CD4-positive, alpha-beta T cell treated with Interleukin-6 for 4 hours (primary cell): ENCODE measurements at regions not wholly inside any gene's neighbourhood (a gene's known extent, or its start where the extent isn't known, plus 50 kb on each side); places are given as distances from the start of the nearest gene placed in this dataset.
"Not testable (repeated sequence)": the region's sequence is repeated elsewhere in the genome, so short reads cannot be mapped to it uniquely, and the experiment has no call there.

Experiments used
- DNase-seq: peaks from one replicate; pipeline ENCODE4 v3.0.0-alpha.2; 2020; ENCODE audit warnings: mixed read lengths

DNA sequence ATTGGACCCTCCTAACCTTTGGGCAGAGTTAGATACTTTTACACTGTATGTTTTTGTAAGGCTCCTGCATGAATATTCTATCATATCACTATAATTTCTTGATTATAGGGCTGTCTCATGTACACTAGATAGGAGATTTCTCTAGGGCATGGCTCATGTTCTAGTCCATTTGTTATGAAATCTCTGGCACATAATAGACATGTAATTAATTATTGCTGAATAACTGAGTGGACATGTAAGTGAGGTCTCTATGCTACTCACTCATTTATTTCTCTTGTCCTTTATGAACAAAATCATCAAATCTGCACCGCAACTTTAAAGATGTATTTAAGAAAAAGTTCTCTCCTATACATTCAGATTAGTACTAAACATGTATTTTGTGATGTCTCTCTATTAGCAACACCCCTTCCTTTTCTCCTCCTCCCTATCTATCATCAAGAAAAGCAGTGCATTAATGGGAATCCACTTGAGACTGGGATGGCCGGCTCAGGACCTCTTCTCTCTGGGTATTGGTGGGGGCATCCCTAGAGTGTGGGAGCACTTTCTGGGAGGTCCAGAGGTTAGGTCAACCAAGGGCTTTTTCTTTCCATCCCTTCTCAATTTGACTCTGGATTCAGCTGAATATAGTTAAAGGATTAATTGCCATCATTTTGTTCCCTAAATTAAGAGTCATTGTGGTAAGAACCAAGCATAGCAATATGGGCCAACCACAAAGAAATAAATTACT is 168.0 kb upstream of the HMGA2 start:
- DNase-seq = no peak

DNA sequence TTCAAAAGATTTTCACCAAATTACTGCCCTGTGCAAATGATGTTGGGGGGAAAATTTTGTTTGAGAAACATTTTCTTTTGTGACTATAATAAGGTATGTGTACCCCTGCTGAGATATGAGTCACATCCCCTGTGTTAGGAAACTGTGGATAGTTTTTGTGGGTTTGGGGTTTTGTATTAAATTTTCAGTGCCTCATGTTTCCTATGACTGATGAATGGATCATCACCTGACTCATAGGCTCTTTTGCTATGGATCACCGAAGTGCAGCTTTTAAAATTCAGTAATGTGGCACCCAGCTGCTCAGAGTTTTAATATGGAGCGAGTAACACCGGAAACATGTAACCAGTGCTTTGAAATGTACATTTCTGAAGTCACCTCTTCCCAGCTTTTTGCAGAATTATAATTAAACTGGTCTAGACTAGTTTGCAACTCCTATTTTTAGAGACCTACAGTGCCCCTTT is 167.4 kb upstream of the HMGA2 start:
- no peak for DNase-seq

DNA sequence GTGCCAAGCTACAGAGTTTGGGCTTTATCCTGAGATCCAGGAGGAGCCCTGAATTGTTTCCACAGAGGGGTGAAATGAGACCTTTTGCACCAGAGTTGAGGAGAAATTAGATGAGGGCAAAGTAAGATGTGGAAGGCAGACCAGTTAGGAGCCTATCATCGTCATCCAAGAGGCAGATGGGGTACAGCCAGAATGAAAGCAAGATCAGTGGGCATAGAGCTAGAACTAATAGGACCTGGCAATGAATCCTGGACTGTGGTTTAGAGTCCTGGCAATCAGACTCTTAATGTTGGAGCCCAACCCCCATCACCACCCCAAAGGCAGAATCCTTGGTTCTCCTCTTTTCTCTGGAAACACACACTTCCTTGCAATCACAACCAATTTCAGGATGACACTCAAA is 166.6 kb upstream of the HMGA2 start:
- no peak for DNase-seq

DNA sequence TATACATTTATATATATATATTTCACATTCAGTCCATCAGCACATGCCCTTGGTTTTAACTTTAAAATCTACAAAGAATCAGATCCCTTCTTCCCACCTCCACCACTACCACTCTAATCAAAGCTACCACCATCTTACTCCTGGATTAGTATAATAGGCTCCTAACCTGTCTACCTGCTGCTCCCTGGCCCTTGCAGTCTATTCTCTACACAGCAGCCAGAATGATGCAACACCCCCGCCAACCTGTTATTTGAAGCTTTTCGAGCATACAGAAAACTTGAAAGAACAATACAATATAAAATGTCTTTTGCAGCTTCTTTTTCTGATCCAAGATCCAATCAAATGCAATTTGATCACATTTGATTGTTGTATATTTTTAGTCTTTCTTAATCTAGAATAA is 165.9 kb upstream of the HMGA2 start:
- DNase-seq = no peak

DNA sequence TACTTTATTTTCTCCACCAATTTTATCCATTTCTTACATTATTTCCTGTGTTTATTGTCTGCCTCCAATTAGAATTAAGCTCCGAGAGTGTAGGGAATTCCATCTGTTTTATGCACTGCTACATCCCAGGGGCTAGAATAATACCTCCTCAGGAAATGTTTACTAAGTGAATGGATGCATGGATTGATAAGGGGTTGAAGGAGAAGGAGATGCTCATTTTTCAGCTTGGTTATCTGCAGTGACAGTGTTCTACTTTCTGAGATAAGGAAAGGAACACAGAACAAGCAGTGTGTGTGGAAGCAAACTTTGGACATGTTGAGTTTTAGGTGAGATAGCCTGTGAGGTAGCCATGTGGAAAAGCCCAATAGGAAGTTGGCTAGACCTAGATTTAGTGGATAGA is 164.6 kb upstream of the HMGA2 start:
- no peak for DNase-seq

DNA sequence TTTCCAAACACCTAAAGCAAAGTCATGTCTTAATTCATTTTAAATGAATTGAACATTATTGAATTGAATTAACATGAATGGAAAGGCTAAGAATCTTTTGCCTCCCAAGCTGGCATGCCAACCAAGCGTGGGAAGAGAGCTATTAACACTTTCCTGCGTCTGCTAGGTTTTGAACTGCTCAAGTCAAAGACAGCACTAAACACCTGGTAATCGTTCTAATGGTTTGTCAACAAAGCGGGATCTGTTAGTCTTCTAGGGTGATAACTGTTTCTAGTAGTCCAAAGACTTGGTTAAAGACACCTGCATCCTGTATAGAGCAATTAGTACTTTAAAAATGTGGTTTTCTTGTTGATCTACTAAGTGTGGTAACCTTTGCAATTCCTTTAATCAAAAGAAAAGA is 164.2 kb upstream of the HMGA2 start:
- DNase-seq = no peak

DNA sequence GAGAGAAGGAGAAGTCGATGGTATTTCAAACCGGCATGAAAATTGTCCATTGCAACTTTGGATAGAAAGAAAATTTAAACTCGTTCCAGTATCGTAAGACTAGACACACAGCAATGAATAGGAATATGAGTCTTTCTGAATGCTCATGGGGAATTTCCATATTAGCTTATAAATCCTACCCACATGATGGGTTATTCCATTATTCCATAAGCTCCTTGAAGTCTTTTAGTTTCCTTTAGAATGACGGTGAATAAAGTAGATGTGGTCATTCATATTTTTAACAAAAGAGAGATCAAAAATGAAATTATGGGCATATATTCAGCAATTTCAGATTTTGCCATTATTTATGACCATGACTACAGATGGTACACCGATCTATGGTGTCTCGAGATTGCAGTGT is 163.4 kb upstream of the HMGA2 start:
- no peak for DNase-seq

DNA sequence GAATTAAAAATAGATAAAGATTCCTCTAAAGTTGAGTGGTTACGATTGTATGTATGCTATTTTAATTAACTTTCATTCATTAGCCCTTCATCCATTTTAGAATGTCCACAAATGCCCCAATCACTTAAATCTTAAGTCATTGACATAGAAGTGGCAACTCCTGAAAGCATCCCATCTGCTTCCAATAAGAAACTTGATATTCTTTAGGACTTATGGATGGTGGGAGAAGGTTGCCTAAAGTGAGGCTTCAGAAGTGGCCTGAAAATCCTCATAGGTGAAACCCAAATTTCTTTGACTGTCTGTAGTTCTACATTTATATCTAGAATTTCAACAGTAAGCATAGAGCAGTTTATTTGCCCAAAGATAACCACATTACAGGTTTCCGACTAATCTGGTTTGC is 161.7 kb upstream of the HMGA2 start:
- no peak for DNase-seq

DNA sequence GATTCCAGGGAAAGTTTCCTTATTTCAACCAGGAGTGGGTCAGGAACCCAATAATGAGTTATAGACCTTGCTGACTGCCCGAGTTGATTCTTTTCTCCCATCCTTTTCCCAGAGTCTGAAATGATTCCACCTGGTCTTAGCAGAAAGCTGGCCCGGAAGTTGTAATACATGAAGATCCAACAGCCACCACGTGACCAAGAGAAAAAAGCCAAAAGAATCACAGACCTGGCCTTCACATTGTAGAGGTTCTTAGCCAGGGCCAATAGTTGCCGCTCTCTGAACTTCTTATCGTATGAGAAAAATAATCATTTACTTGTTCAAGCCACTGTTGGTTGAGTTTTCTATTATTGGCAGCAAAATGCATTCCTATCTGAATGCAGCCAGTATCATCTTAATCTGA is 161.2 kb upstream of the HMGA2 start:
- no peak for DNase-seq

DNA sequence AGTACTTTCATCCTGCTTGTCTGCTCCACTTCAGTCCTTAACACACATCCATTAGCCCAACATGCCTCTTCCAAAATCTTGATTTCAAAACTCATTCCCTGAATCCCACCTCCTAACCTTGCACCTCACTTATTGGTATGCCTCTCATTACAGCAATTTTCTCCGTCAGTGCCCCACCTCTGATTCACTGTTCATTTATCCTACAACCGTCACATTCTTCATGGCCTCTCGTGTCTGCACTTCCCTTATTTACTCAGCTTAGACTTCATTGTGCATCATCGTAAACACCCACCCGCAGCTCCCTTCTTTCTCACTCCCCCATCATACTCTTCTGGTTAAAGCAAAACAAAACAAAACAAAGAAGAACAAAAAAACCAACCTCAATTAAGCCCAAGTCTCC is 160.6 kb upstream of the HMGA2 start:
- DNase-seq = no peak

DNA sequence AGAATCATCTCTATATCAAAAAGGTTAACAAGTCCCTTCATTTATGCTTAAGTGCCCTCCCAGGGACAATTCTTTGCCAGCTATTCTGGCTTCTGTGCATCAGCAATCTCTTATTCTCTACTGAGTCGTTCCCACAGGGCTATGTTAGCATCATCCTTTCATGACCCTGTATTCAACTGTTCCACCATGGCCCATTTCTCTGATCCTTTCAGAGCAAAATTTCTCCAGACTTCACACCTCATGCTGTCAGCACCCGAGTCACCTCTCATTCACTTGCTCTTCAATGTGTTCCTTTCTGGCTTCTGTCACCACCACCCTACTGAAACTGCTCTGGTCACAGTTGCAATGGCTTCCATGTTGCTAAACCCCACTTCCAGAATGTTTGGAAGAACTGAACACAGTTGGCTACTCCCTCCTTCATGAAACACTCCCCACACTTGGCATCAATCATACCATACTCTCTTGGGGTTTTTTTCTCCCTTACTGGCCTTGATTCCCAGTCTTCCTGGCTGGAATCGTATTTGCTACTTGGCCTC is 159.5 kb upstream of the HMGA2 start:
- no peak for DNase-seq

DNA sequence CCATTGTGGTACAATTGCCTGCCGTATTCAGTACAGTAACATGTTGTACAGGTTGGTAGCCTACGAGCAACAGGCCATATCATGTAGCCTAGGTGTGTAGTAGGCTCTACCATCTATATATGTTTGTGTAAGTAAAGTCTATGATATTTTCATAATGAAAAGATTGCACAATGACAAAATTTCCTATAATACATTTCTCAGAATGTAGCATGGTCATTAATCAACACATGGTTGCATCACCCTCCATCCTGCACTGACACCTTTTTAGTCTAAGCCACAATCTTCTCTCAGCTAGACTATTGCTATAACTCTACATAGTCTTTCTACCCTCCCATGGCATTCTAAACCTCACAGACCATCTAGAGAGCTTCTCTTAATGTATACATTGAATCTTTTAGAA is 158.5 kb upstream of the HMGA2 start:
- DNase-seq = no peak

DNA sequence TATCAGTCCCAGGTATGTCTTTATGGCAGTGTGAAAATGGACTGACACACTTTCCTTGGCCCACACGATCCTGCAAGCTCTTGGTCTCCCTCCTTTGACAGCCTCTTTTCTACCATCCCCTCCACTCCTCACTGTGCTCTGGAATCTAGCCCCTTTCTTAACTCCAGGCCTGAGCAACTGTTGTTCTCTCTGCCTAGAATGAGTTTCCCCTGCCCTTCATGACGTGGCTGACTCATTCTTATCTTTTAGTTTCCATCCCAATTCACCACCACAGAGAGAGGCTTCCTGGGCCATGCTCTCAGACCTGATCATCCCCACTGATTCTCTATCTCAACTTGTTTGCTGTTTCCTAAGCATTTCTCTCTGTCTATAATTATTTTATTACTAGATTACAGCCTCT is 157.4 kb upstream of the HMGA2 start:
- DNase-seq = no peak

DNA sequence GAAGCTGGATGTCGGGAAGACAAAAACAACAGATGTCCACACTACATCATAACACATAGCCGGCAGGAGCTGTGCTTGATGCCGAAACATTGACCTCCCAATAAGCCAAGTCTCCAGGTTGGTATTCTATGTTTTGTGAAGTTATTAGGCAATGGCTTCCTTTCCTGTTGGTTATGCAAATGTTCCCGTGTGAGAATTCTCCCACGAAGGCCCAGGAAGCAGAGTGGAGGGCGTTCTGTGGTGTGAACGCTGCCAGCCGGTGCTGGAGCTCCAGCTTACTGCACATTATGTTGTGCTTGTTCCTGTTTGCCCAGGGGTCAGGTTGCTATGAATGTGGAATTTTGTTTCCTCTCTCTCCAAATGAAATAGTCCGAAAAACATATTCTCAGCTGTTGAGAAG is 156.4 kb upstream of the HMGA2 start:
- no peak for DNase-seq

DNA sequence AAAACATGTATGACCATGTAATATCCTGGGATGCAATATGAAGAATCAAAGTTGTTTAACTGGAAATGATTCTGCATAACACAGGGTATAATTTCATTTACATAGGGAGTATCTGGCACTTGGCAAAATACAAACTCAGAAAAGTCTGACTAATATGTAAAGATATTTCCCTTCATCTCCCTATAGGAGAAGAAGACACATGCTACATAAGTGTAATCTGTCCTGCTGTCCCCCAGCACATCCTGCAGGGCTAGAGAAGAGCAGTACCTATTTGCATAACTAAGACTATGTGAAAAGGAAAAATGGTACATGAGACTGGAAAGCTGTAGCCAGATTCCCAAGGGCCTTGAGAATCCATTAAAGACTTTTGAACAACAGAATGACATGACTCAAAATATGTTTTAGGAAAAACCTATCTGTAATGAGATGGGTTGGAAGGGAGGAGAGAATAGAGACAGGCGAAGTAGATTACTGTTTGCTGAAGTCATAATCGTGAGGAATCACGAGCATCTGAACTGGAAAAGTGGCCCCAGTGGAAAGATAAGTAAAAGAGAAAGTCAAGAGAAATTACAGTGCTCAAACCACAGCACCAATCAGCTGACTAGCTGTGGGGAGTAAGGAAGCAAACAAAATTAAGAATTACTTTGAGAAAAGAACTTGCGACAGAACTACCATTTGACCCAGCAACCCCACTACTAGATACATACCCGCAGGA is 155.1 kb upstream of the HMGA2 start:
- DNase-seq = no peak

DNA sequence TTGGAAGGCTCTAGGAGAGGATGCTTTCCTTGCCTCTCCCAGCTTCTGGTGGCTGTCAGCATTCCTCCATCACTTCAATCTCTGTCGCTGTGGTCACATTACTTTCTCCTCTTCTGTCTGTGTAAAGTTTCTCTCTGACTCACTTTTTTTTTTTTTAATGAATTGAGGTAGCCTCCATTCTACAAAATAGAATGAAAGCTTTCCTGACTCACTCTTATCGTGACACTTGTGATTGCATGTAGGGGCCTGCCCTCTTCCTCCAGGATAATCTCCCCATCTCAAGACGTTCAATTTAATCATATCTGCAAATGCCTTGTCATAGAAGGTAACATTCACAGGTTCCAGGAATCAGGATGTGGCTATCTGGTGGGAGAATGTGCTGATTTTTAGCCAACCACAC is 153.5 kb upstream of the HMGA2 start:
- DNase-seq = no peak

DNA sequence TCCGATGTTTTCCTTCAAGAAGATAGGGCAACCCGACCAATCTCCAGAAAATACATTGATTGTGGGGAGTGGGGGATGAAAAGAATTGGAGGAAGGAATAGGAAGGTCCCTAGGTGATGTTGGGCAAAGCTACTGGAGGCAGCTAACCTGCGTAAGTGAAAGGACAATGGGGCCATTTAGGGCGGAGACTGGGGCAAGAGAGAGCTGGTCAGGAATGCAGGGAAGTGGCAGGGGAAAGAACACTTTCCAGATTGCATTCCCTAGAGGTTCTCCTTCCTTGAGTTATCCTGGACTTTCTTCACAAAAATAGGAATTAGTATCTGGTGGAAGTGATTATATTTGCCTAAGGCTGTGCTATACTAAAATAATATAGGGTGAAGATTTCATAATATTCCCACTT is 151.8 kb upstream of the HMGA2 start:
- DNase-seq = no peak

DNA sequence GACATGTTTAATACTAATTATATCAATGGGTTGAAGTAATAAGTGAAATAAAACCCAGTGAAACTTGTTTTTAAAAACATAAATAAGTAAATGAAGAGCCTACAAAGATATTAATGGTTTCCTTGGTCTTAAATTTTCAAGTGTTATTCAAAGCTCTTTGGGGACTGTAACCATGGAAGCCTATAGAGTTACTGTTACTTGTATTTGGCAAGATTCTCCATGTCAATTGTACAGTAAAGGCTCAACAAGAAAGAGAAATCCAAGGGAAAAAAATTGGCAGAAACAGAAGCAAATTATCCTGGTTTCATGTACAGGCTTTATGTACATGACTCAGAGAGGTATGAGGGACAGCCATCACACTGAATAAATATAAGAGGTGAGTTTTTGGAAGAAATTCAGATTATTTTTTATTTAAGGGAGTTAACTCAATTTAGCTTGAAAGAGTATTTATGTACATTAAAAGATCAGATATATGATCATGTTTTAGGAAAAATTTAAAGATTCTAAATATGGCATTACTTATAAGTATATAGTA is 151.1 kb upstream of the HMGA2 start:
- DNase-seq = no peak

DNA sequence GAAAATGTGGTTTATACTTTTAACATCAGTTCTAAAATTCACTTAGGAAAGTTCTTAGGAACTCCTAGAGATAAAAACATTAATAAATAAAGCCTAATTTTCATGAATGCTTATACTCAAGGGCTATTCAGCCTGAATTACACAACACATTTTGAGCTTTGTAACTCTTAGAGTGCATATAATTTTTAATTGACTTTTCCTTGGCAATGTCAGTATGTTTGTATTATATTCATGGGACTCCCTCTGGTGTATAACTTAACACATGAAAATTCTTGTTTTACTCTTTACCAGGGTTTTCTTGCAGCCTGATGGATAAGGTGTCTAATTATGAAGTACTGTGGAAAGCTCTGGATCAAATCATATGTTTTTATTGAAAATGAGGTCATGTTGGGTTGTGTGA is 150.6 kb upstream of the HMGA2 start:
- DNase-seq = no peak

DNA sequence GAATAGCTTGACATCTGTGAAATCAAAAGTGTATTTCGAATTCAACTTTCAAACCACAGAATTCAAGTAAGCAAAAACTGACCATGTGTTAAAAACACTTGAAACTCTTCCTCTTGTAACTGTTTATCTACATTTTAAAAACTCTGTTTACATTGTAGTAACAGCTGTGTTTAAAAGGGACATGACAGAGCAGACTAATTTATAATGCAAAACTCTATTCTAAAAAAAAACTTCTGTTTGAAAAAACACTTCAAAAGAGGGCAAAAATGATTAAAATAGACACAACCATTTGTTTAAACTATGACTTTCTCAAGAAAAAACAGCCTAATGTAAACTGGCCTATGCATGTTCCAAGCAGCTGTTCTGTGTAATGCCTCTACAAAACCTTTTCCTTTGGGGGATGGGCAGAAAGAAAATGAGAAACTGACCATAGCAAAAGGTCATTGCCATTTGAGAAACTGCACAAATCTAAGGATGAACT is 149.1 kb upstream of the HMGA2 start:
- no peak for DNase-seq

DNA sequence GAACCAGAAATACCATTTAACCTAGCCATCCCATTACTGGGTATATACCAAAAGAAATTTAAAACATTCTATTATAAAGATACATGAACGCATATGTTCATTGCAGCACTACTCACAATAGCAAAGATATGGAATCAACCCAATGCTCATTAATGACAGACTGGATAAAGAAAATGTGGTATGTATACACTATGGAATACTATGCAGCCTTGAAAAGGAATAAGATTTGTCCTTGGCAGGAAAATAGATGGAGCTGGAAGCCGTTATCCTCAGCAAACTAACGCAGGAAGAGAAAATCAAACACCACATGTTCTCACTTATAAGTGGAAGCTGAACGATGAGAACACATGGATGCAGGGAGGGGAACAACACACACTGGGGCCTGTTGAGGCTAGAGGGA is 146.1 kb upstream of the HMGA2 start:
- DNase-seq = not testable (repeated sequence)

DNA sequence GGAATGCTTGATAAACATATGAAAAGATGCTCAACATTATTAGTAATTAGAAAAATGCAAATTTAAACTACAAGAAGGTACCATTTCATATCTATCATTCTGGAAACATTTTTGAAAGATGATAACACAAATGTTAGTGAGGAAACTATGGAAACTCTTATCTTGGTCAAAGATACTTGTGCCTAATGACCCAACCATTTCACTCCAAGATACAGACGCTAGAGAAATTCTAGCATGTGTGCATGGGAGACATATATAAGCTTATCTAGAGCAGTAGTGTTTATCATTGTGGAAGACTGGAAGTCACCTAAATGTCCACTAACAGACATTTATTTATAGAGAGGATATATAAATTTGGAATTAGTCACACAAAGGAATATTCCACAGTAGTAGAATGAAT is 143.1 kb upstream of the HMGA2 start:
- no peak for DNase-seq

DNA sequence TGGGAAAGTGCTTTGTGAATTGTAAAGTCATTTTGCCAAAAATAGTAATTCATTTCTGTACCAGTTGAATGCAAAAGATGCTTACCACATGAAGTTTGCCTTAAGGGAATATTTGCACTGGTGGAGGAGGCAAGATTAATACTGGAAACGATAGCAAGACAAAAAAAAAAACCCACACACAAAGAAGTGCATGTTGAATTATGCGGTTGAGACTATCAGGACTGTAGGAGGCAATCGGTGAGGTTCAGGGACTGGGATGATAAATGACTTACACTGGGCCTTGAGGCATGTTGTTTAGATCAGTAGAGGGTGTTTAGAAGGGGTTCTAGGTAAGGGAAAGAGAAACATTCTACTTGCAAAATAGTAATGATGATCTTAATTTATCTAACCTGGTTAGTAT is 142.2 kb upstream of the HMGA2 start:
- DNase-seq = no peak

DNA sequence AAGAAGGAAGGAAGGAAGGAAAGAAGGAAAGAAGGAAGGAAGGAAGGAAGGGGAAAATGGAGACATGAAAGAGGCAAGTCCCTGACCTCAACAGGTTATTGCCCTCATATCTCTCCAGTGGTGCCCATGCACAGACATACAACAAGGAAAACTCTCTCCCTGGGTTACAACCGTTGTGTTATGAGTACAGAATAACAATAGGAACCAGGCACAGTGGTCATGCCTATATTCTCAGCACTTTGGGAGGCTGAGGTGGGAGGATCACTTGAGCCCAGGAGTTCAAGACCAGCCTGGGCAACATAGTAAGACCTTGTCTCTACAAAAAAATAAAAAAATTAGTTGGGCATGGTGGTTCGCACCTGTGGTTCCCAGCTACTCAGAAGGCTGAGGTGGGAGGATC is 139.4 kb upstream of the HMGA2 start:
- DNase-seq = no peak
